GM23248 (cell line): ENCODE measurements at regions not wholly inside any gene's neighbourhood (a gene's known extent, or its start where the extent isn't known, plus 50 kb on each side); places are given as distances from the start of the nearest gene placed in this dataset.

Experiments used
- DNase-seq: peaks from one replicate; pipeline ENCODE4 v3.0.0-alpha.2; 2015
- H2AFZ ChIP-seq: fragments of 200-600 bp; sonication (generic); 2 replicates; pipeline ENCODE4 v1.6.1; 2016; ENCODE audit warnings: antibody characterized with exemption
- H3F3A ChIP-seq: fragments of 200-600 bp; sonication (generic); 2 replicates; pipeline ENCODE4 v1.6.1; 2016; ENCODE audit warnings: mild to moderate bottlenecking, antibody characterized with exemption, mixed run types; ENCODE audit not compliant: insufficient read depth
- H3K27ac ChIP-seq: fragments of 200-600 bp; sonication (generic); 2 replicates; pipeline ENCODE4 v1.5.1; 2016; ENCODE audit warnings: mild to moderate bottlenecking
- H3K27me3 ChIP-seq: fragments of 200-600 bp; sonication (generic); replicated peaks from 2 replicates; pipeline ENCODE4 v1.6.1; 2016; ENCODE audit warnings: mild to moderate bottlenecking; ENCODE audit not compliant: insufficient read depth
- H3K36me3 ChIP-seq: fragments of 200-600 bp; sonication (generic); 2 replicates; pipeline ENCODE4 v1.6.1; 2016; ENCODE audit warnings: low read depth, mild to moderate bottlenecking
- H3K4me1 ChIP-seq: fragments of 200-600 bp; sonication (generic); 2 replicates; pipeline ENCODE4 v1.6.1; 2016; ENCODE audit warnings: mild to moderate bottlenecking; ENCODE audit not compliant: insufficient read depth
- H3K4me2 ChIP-seq: fragments of 200-600 bp; sonication (generic); one replicate; pipeline ENCODE4 v1.6.1; 2016; ENCODE audit warnings: mild to moderate bottlenecking; ENCODE audit not compliant: unreplicated experiment
- H3K4me3 ChIP-seq: fragments of 200-600 bp; sonication (generic); 2 replicates; pipeline ENCODE4 v1.5.1; 2016; ENCODE audit warnings: mild to moderate bottlenecking
- H3K79me2 ChIP-seq: fragments of 200-600 bp; sonication (generic); 2 replicates; pipeline ENCODE4 v1.6.1; 2016; ENCODE audit warnings: mild to moderate bottlenecking; ENCODE audit not compliant: insufficient read depth
- H3K9ac ChIP-seq: fragments of 200-600 bp; sonication (generic); 2 replicates; pipeline ENCODE4 v1.6.1; 2016; ENCODE audit warnings: mild to moderate bottlenecking
- H3K9me2 ChIP-seq: fragments of 200-600 bp; sonication (generic); 2 replicates; pipeline ENCODE4 v1.6.1; 2016; ENCODE audit warnings: mixed run types, mild to moderate bottlenecking, moderate library complexity; ENCODE audit not compliant: insufficient read depth
- H3K9me3 ChIP-seq: fragments of 200-600 bp; sonication (generic); one replicate; pipeline ENCODE4 v1.6.1; 2017; ENCODE audit warnings: low read depth
- H4K20me1 ChIP-seq: fragments of 200-600 bp; sonication (generic); 2 replicates; pipeline ENCODE4 v1.6.0; 2016; ENCODE audit not compliant: insufficient read depth
- EZH2 ChIP-seq: fragments of 200-600 bp; sonication (generic); IDR thresholded peaks from 2 replicates; pipeline ENCODE4 v1.6.1; 2018; ENCODE audit warnings: antibody characterized with exemption, mild to moderate bottlenecking; ENCODE audit not compliant: insufficient read depth, poor library complexity, severe bottlenecking
- EZH2phosphoT487 ChIP-seq: fragments of 200-600 bp; sonication (generic); IDR thresholded peaks from 2 replicates; pipeline ENCODE4 v1.6.1; 2018; ENCODE audit warnings: antibody characterized with exemption, moderate library complexity, mild to moderate bottlenecking, low read depth; ENCODE audit not compliant: insufficient read depth
- WGBS, 2 experiments: methylation state at CpG; one replicate each; pipeline ENCODE4 v1.1.6; 2015 to 2017; ENCODE audit warnings: low lambda C conversion rate in 2 of 2, low coverage in 1 of 2; ENCODE audit errors: missing lambda C conversion rate in 2 of 2; 5-methylcytosine and 5-hydroxymethylcytosine counted together
- in situ Hi-C: fragments of 300-500 bp; cut with MboI; formaldehyde crosslinking; loops from 2 replicates; pipeline ENCODE4 v1.15.0; 2020

DNA sequence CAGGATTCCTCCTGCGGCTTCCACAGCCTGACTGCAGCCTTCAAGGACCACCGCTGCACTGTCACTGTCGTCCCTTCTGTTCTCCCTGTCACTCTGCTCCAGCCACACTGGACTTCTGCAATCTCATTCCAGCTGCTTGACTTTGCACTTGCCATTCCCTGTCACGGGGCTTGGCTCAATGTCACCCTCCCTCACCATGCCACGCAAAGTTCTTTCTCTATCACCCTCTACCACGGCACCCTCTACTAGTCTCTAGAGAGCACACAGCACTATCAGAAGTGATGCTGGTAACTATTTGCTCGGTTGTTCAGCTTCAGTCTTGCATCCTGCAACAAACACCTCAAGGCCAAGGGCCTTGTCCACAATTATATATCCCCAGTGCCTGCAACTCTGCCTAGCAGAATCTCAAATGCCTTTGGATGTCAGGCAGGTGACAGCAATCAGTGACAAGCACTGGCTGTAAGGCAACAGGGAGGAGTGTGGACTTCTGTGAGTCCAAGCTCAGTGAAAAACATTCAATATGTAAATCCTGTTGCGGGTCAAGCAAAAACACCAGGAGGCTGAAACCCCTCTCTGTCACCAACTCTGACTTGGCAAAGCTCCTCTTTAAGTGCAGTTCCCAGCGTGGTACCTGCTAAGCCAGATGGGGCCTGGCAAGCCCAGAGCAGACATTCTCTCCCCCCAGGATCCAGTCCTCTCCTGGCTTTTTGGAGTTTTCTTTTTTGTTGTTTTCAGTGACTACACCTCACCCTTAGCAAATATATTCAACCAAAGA lies 259.9 kb downstream of the FGFR2 start:
- in situ Hi-C loops, result no loop called here
- Histone ChIP-seq H3K79me2 (no peaks in the 10 kb centered on the region), H2AFZ (no peak overlapping the region), H3K27me3 (no peaks in the 10 kb centered on the region), H3K36me3 (no peaks in the 10 kb centered on the region), H3K27ac (no peak overlapping the region), H3K9me3 (no peaks in the 10 kb centered on the region), H3F3A (no peaks in the 10 kb centered on the region), H4K20me1 (no peaks in the 10 kb centered on the region), H3K4me1 (no peaks in the 10 kb centered on the region), H3K9me2 (no peaks in the 10 kb centered on the region), H3K4me3 (no peak overlapping the region), H3K4me2 (no peak overlapping the region), H3K9ac (no peak overlapping the region)
- DNase-seq, result no peak
- no peak for TF ChIP-seq EZH2phosphoT487
- no peak for TF ChIP-seq EZH2
- WGBS, 2 experiments, result 33 to 36% methylated on average over 9 of the region's 9 CpGs

DNA sequence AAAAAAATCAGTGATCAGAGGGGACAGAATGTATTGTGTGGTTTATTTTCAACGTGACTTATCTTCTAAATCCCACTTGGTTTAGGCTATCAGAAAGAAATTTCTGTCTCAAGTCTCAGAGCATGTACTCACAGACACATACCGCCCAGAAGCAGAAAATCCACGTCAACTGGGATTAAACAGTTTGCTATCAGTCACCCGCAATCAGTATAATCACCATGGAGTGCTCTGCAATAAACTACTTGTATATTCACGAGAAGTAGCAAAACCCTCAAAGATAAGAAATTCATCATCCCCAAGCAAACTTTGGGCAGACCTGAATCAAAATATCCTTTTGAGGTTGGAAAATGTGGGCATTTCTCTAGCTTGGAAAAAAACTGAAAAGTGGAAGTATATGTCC lies 259.1 kb downstream of the FGFR2 start:
- in situ Hi-C loops, result no loop called here
- H3K36me3 ChIP-seq, result no peaks in the 10 kb centered on the region
- no peak overlapping the region for H3K27ac ChIP-seq
- H3K4me3 ChIP-seq, result no peak overlapping the region
- no peaks in the 10 kb centered on the region for H3K79me2 ChIP-seq
- no peaks in the 10 kb centered on the region for H3K9me3 ChIP-seq
- H3K27me3 ChIP-seq, result no peaks in the 10 kb centered on the region
- no peak overlapping the region for H3K4me2 ChIP-seq
- 34% methylated on average over 5 of the region's 5 CpGs for WGBS, 2 experiments
- no peaks in the 10 kb centered on the region for H3K4me1 ChIP-seq
- H2AFZ ChIP-seq, result no peak overlapping the region
- no peaks in the 10 kb centered on the region for H3F3A ChIP-seq
- H4K20me1 ChIP-seq, result no peaks in the 10 kb centered on the region
- no peaks in the 10 kb centered on the region for H3K9me2 ChIP-seq
- no peak overlapping the region for H3K9ac ChIP-seq
- TF ChIP-seq EZH2 (no peak), EZH2phosphoT487 (no peak)
- no peak for DNase-seq

DNA sequence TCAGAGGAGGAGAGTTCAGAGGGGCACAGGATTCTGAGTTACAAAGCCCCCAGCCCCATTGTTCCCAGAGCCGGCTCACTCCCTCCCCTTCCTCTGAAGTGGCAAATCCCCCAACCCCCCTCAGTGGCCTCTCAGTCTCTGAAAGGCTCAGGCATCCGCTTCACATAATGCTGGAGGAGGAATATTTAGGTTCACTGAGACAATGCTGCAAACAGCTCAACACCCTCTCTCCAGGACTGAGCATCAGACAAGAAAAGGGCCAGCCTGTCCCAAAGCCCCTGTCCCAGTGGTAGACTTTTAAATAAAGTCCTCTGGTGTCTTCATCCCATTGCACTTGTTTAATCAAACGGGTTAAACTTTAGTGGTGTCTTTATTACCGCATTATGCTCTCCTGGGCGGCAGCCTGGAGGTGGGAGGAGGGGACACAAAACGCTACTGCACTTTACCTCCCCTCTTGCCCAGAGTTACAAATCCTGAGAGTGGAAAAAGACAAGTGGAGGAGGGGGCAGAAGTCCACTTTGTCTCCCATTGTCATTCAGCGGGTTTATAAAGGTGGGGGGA lies 257.9 kb downstream of the FGFR2 start:
- Histone ChIP-seq H3K27me3 (no peaks in the 10 kb centered on the region), H3K4me1 (no peaks in the 10 kb centered on the region), H2AFZ (no peak overlapping the region), H3K9ac (no peak overlapping the region), H3K4me2 (no peak overlapping the region), H3K27ac (no peak overlapping the region), H3K9me3 (no peaks in the 10 kb centered on the region), H3K79me2 (no peaks in the 10 kb centered on the region), H4K20me1 (no peaks in the 10 kb centered on the region), H3F3A (no peaks in the 10 kb centered on the region), H3K9me2 (no peaks in the 10 kb centered on the region), H3K36me3 (no peaks in the 10 kb centered on the region), H3K4me3 (no peak overlapping the region)
- no peak for DNase-seq
- in situ Hi-C loops, result no loop called here
- TF ChIP-seq EZH2phosphoT487 (no peak), EZH2 (no peak)
- 22 to 35% methylated on average over 7 of the region's 7 CpGs for WGBS, 2 experiments

DNA sequence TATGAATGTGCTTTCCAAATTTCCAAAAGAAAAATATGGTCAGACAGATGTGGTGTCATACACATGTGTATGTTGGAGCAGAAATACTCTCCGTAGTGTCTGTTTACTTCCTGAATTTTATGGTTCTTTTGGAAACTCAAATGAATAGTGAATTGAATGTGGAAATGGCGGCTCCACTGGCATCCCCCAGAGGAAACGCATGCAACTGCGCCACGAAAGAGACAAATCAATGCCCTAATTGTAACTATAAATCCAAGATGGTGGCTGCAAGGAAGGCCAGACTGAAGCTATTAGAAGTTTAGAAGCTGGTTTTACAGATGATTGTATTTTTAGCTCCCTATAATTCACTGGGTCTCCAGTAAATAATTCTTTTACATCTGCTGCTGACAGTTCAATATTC lies 246.7 kb downstream of the FGFR2 start:
- Histone ChIP-seq H3K4me3 (no peak overlapping the region), H3K9ac (no peak overlapping the region), H2AFZ (no peak overlapping the region), H3K4me1 (no peaks in the 10 kb centered on the region), H3K27me3 (no peaks in the 10 kb centered on the region), H3K27ac (no peak overlapping the region), H3K9me3 (no peaks in the 10 kb centered on the region), H4K20me1 (no peaks in the 10 kb centered on the region), H3F3A (no peaks in the 10 kb centered on the region), H3K9me2 (no peaks in the 10 kb centered on the region), H3K79me2 (no peaks in the 10 kb centered on the region), H3K36me3 (no peaks in the 10 kb centered on the region), H3K4me2 (no peak overlapping the region)
- 42 to 44% methylated on average over 5 of the region's 5 CpGs for WGBS, 2 experiments
- TF ChIP-seq EZH2, result no peak
- TF ChIP-seq EZH2phosphoT487, result no peak
- DNase-seq, result no peak
- in situ Hi-C loops, result no loop called here
